ENCODE measurements at regions not wholly inside any gene's neighbourhood (a gene's known extent, or its start where the extent isn't known, plus 50 kb on each side); places are given as distances from the start of the nearest gene placed in this dataset.

DNA sequence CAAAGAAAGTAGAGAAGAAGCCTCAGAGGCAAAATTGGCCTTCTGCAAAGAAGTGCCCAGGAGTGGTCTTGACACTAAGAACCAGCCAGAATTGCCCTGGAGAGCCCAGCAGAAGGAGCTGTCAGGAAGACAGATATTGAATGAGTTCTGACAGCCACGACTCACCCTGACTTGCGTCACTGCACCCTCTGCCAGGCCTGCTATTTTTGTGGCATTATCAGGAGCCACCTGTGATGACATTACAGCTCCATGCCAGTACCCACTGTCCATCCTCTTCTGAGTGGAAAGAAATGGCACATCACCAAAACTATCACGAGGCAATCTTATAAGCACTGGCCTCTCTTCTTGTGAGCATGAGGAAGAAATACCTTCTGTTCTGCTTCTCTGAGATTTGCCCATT, 67.7 kb downstream of the SMIM20 start:
- TF ChIP-seq YY1 (IDR thresholded peaks at IDR 0.05; ENCODE audit: low read depth) (no peak), EP300 (IDR thresholded peaks at IDR 0.05; ENCODE audit: borderline replicate concordance) (no peak), NFIC (IDR thresholded peaks at IDR 0.05) (no peak), TCF12 (IDR thresholded peaks at IDR 0.05; ENCODE audit: low read depth) (no peak)
- TF ChIP-seq, protein P1, sequence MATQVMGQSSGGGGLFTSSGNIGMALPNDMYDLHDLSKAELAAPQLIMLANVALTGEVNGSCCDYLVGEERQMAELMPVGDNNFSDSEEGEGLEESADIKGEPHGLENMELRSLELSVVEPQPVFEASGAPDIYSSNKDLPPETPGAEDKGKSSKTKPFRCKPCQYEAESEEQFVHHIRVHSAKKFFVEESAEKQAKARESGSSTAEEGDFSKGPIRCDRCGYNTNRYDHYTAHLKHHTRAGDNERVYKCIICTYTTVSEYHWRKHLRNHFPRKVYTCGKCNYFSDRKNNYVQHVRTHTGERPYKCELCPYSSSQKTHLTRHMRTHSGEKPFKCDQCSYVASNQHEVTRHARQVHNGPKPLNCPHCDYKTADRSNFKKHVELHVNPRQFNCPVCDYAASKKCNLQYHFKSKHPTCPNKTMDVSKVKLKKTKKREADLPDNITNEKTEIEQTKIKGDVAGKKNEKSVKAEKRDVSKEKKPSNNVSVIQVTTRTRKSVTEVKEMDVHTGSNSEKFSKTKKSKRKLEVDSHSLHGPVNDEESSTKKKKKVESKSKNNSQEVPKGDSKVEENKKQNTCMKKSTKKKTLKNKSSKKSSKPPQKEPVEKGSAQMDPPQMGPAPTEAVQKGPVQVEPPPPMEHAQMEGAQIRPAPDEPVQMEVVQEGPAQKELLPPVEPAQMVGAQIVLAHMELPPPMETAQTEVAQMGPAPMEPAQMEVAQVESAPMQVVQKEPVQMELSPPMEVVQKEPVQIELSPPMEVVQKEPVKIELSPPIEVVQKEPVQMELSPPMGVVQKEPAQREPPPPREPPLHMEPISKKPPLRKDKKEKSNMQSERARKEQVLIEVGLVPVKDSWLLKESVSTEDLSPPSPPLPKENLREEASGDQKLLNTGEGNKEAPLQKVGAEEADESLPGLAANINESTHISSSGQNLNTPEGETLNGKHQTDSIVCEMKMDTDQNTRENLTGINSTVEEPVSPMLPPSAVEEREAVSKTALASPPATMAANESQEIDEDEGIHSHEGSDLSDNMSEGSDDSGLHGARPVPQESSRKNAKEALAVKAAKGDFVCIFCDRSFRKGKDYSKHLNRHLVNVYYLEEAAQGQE (IDR thresholded peaks at IDR 0.05; ENCODE audit: low read depth), result no peak

DNA sequence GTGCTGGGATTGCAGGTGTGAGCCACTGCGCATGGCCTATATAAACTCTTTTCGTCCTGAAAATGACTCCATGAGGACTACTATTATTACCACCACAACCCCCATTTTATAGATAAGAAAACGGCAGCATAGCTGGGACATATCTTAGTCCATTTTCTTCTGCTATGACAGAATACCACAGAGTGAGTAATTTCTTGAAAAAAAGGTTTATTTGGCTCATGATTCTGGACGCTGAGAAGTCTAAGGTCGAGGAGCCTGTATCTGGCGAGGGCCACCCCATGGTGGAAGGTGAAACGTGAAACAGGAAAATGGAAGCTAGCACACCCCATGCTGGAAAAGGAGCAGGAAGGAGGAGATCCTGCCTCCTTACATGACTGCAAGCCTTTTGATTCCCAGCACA, 68.9 kb downstream of the SMIM20 start:
- TF ChIP-seq, protein P2, sequence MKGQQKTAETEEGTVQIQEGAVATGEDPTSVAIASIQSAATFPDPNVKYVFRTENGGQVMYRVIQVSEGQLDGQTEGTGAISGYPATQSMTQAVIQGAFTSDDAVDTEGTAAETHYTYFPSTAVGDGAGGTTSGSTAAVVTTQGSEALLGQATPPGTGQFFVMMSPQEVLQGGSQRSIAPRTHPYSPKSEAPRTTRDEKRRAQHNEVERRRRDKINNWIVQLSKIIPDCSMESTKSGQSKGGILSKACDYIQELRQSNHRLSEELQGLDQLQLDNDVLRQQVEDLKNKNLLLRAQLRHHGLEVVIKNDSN (IDR thresholded peaks at IDR 0.05), result no peak
- TF ChIP-seq CREB1 (IDR thresholded peaks at IDR 0.05; ENCODE audit: low read depth) (no peak), TAF1 (IDR thresholded peaks at IDR 0.05; ENCODE audit: low read depth) (no peak), RAD21 (IDR thresholded peaks at IDR 0.05; ENCODE audit: low read depth) (no peak), YY1 (IDR thresholded peaks at IDR 0.05; ENCODE audit: low read depth) (no peak), EP300 (IDR thresholded peaks at IDR 0.05; ENCODE audit: borderline replicate concordance) (no peak), FOXM1 (IDR thresholded peaks at IDR 0.05; ENCODE audit: borderline replicate concordance, low read depth) (no peak), NFIC (IDR thresholded peaks at IDR 0.05) (no peak), TCF12 (IDR thresholded peaks at IDR 0.05; ENCODE audit: low read depth) (no peak), TEAD4 (IDR thresholded peaks at IDR 0.05) (no peak), CEBPB (IDR thresholded peaks at IDR 0.05) (no peak), ZBTB7A (IDR thresholded peaks at IDR 0.05; ENCODE audit: low read depth) (no peak), EGR1 (IDR thresholded peaks at IDR 0.05) (no peak)
- TF ChIP-seq, protein P1 (IDR thresholded peaks at IDR 0.05; ENCODE audit: low read depth), result no peak
- TF ChIP-seq, protein P3, sequence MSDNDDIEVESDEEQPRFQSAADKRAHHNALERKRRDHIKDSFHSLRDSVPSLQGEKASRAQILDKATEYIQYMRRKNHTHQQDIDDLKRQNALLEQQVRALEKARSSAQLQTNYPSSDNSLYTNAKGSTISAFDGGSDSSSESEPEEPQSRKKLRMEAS (IDR thresholded peaks at IDR 0.05), result no peak

DNA sequence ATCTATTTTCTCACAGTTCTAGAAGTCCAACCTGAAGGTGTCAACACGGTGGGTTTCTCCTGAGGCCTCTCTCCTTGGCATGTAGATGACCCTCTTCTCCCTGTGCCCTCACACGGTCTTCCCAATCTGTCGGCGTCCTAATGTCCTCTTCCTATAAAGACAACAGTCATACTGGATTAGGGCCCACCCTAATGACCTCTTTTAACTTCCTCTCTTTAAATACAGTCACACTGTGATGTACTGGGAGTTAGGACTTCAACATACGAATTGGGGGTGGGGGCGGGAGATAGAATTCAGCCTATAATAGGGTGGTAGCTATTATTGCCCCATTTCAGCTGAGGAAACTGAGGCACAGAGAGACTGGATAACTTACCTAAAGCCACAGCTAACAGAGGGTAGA, 70.2 kb downstream of the SMIM20 start:
- TF ChIP-seq, protein P1 (IDR thresholded peaks at IDR 0.05; ENCODE audit: low read depth), result no peak
- TF ChIP-seq TAF1 (IDR thresholded peaks at IDR 0.05; ENCODE audit: low read depth), result no peak

DNA sequence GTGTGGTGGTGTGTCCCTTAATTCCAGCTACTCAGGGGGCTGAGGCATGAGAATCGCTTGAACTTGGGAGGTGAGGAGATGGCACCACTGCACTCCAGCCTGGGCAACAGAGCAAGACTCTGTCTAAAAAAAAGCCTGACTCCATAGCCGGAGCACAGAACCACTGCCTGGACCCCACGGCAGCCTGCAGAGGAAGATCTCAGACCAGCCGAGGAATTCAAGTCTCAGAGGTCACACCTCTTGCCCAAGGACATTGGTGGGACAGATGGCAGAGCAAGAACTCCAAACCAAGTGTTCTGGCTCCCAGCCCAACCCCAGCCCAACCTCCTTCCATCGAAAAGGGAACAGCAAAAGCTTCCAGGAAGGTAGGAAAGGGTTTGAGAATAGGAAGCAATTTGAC, 70.8 kb downstream of the SMIM20 start:
- TF ChIP-seq YY1 (IDR thresholded peaks at IDR 0.05; ENCODE audit: low read depth), result no peak
- TF ChIP-seq TCF12 (IDR thresholded peaks at IDR 0.05; ENCODE audit: low read depth), result no peak
- no peak for TF ChIP-seq RAD21 (IDR thresholded peaks at IDR 0.05; ENCODE audit: low read depth)

DNA sequence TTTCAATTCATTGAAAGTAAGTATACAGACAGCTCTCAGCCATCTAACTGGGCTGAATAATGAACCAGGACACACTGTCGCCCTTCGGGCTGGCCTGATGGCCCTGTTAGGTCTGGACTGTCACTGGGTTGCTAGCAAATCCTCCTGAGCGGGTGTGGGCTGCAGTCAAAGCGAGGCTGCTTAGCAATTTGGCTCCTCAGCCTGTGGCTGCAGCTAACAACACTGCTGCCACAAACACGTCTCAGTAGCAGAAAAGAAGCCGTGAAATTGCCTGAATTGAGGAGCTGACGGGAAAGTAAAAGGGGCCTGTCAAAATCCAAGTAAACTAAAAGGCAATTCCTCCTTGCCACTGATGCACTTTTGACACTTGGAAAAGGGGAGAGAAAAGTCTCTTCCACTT, 72.8 kb downstream of the SMIM20 start:
- TF ChIP-seq CEBPB (IDR thresholded peaks at IDR 0.05) (no peak), TEAD4 (IDR thresholded peaks at IDR 0.05) (no peak), EGR1 (IDR thresholded peaks at IDR 0.05) (no peak), NFIC (IDR thresholded peaks at IDR 0.05) (no peak), FOXM1 (IDR thresholded peaks at IDR 0.05; ENCODE audit: borderline replicate concordance, low read depth) (no peak), RAD21 (IDR thresholded peaks at IDR 0.05; ENCODE audit: low read depth) (no peak), TCF12 (IDR thresholded peaks at IDR 0.05; ENCODE audit: low read depth) (no peak), ZBTB7A (IDR thresholded peaks at IDR 0.05; ENCODE audit: low read depth) (no peak), TAF1 (IDR thresholded peaks at IDR 0.05; ENCODE audit: low read depth) (no peak), CREB1 (IDR thresholded peaks at IDR 0.05; ENCODE audit: low read depth) (no peak)
- TF ChIP-seq, protein P2 (IDR thresholded peaks at IDR 0.05), result no peak
- TF ChIP-seq, protein P1 (IDR thresholded peaks at IDR 0.05; ENCODE audit: low read depth), result no peak
